GM21529 (cell line): ENCODE measurements at regions not wholly inside any gene's neighbourhood (a gene's known extent, or its start where the extent isn't known, plus 50 kb on each side); places are given as distances from the start of the nearest gene placed in this dataset.

Experiments
- ATAC-seq: cut with Tn5 transposase; IDR thresholded peaks from one replicate; pipeline ENCODE4 v1.9.1; 2021; ENCODE audit not compliant: unreplicated experiment

GRCh38 chr5:58259685-58260152 lies 200.2 kb downstream of the PLK2 start:
- no peak for ATAC-seq

- ATAC-seq, result no peak
These were observed 200.8 kb downstream of the PLK2 start for GRCh38 chr5:58258984-58259684.

DNA sequence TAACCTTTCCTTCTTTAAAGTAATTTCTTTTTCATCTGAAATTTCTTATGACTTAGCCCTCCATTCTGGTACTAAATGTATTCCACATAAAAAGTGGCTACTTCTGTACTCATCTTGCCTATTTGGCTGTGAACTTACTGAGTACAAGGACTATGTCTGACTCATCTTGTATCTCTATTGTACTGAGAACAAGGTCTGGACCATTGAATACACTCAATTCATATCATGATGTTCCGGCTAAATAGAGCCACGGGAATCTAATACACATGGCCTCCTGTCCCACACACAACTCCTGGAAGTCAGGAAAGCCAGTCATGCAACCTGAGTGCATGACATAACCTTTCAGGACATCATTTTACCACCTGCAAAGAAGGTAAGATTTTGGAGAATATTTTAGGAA lies 203.9 kb downstream of the PLK2 start:
- no peak for ATAC-seq

DNA sequence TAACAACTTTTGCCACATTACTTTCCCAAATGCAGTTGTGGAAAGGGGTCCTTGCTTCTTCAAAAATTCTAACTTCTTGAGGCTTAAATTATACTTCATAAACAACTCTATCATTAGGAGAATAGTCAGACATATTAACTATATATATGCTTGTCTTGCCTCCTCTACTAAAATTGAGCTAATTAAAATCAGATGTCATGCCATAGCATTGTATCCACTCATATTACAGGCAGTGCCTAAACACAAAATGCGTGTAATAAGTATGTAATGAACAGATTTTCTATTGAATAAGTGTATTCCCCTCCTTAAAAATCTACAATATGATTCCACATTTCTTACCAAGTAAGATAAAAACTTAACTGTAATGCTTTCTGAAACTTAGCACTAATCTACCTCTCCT lies 204.5 kb downstream of the PLK2 start:
- no peak for ATAC-seq

DNA sequence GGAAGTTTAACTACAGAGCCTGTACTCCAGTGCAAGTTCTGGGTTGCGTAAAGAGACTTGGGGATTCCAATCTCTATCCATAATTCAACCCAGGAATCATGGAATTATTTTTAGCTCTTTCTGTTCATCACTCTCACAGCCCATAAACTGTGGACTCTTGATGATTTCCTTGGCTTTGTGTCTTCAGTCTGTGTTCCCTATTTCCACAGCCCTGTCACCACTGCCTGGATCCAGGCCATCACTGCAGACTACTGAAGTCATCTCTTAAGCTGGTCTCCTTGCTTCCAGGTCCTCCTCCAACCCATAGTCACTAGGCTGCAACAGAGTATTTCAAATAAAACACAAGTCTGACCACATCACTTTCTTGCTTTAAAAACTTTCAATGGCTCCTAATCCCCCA lies 211.7 kb downstream of the PLK2 start:
- ATAC-seq, result no peak

GRCh38 chr5:58246461-58246944 lies 213.4 kb downstream of the PLK2 start:
- no peak for ATAC-seq

- ATAC-seq, result no peak
These were observed 214.4 kb downstream of the PLK2 start for GRCh38 chr5:58245476-58245840.

DNA sequence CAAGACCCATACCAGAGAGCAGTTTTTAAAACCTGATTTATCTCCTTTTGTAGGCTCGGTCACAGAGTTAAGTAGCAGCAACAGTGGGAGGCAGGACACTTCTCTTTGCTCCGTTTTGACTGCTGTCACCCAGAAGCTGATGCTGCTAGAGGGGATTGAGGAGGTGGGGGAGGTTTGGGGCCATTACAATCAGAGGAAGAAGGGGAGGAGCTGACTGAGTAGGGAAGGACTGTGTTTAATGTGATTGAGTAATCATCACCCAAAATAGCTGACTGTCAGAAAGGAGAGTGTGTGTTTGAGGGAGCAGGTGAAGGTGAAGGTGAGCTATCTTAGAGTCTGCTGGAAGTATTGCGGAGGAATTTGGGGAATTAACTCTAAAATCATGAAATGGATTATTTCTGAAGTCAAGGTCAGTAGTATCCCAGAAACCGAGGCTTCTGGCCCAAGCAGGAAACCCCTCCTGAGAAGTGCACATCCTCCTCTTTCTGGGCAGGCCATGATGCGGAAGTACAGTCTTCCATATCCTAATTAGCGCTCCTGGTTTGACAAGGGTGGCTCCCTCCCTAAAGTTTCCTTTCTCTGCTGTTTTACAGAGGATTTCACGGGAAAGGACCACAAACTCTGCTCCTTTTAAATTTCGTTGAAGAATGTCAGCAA lies 214.9 kb downstream of the PLK2 start:
- no peak for ATAC-seq

- ATAC-seq, result no peak
These were observed 218.5 kb downstream of the PLK2 start for GRCh38 chr5:58241389-58241788.

DNA sequence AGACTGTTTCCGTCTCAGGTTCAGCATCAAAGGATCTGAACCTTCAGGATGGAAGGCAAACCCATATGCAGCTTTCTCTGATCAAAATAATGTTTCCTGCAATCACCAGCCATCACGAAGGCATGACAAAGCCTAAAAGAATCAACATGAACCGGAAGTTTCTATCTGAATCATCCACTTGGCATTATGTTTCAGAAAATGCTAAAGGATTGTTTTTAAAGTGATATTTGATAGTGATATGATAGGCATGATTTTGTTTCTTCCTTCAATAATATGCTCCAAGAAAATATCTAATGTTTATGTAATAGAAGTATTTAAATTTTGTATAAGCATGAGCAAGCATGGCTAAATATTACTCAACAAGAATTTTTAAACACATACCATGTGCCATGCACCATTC lies 219.6 kb downstream of the PLK2 start:
- ATAC-seq, result no peak

DNA sequence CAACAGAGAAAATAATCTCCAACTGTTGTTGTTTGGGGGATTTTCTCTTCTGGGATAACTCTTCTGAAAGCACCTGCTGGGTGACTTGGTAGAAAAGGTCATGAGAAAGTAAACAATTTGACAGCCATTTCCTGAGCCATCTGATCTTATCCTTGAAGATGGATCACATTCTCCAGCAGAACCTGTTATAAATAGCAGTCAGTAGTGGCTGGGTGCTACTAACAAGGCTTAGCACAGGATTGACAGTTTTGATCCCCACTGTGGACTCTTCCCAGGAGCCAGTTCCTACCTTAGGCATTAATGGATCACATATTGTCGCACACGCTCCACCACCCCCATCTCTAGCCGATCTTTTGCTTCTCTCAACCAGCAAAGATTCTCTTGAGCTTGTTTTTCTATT lies 220.2 kb downstream of the PLK2 start:
- no peak for ATAC-seq

GRCh38 chr5:58239045-58239444 lies 220.8 kb downstream of the PLK2 start:
- peak; percentile 66 for ATAC-seq

GRCh38 chr5:58236498-58236897 lies 223.4 kb downstream of the PLK2 start:
- no peak for ATAC-seq

GRCh38 chr5:58235299-58235698 lies 224.6 kb downstream of the PLK2 start:
- no peak for ATAC-seq

DNA sequence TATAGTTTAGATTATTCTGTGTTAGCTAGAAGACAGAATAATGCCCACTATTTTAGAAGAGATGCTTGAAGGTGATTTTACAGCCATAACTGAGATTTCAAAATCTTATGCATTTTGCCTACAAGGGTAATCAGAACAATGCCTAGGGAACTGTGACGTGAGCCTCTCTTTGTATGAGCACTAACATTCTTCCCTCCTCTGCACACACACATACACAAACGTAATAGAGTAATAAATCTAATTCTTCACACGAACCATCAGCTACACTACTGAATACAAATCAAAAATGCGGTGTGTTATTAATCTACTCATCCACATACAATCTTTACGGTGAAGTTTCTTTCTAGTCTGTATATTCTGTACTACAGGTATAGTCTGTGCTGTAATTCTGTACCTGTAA lies 227.8 kb downstream of the PLK2 start:
- no peak for ATAC-seq

GRCh38 chr5:58231041-58231440 lies 228.8 kb downstream of the PLK2 start:
- no peak for ATAC-seq

DNA sequence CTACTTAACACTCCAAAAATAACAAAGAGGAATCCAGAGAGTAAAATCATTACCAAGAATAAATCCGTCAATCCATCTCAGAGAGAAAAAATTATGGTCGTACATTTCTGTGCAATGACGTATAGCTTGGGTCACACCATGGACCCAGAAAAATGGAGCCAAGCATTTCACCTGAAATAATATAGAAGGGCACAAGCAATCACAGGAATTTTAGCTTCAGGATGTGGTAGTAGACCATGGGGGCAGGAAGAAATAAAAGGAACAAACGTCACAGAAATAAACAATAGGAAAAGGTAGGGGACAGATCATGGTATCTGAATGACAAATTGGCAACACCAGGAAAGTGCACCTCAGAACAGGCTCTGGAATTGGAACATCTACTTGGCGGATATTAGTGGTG lies 231.0 kb downstream of the PLK2 start:
- ATAC-seq, result no peak

- ATAC-seq, result no peak
These were observed 232.0 kb downstream of the PLK2 start for GRCh38 chr5:58227858-58228257.

DNA sequence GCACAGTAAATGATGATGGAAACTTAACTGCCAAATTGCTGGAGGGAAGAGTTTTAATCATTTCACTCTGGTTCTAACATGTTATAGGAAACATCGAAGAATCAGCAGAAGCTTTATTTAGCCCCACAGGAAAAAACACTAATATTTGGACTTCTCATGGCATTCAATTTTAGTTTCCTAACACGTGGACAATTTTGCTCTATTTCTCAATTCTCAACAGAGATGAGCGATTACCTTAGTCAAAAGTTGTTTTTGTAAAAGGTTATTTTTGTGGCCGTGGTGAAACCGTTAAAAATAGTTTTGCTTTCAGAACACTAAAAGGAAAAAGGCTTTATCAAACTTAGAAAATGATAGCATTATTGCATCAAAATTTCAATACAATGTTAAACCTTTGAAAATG lies 235.2 kb downstream of the PLK2 start:
- no peak for ATAC-seq

DNA sequence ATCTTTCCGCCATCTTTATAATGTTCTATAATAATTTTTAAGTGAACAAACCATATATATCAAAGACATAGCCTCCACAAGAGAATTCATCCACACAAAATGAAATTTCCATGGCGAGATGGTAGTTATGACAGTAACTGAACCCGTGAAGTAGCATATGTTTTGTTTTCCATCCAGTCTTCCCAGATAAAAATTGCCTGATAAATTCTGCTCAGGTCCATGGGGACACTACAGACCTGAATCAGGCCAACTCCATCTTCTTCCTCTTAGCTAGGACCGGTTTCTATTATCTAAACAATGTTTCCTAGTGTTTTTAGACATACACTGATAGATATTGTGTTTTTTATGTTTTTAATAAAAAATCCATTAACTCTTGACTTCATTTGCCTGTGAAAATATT lies 235.7 kb downstream of the PLK2 start:
- no peak for ATAC-seq

GRCh38 chr5:58215364-58215763 lies 244.5 kb downstream of the PLK2 start:
- no peak for ATAC-seq

- ATAC-seq, result no peak
These were observed 248.4 kb downstream of the PLK2 start for GRCh38 chr5:58211441-58211840.

- no peak for ATAC-seq
These were observed 251.2 kb downstream of the PLK2 start for GRCh38 chr5:58208674-58209073.
